ENCODE measurements at regions not wholly inside any gene's neighbourhood (a gene's known extent, or its start where the extent isn't known, plus 50 kb on each side); places are given as distances from the start of the nearest gene placed in this dataset.

- Histone ChIP-seq H3K79me2 (ENCODE audit: control insufficient read depth in 1 of 2, insufficient read depth in 2 of 2, low read length in 2 of 2) (no peaks in the 10 kb centered on the region), H2BK20ac (ENCODE audit: low read length) (no peak overlapping the region), H3K36me3 (ENCODE audit: control insufficient read depth in 2 of 4, insufficient read depth in 4 of 4, low read length in 3 of 4) (no peaks in the 10 kb centered on the region), H2BK12ac (ENCODE audit: low read depth, low read length) (no peak overlapping the region), H4K91ac (replicated peaks; ENCODE audit: insufficient read length, low read length) (no peak overlapping the region), H3K56ac (replicated peaks; ENCODE audit: insufficient read length, low read depth, low read length) (no peak overlapping the region), H2AFZ (ENCODE audit: low read length) (no peak overlapping the region), H3K27ac (ENCODE audit: low read depth, low read length) (no peak overlapping the region), H3K4ac (replicated peaks; ENCODE audit: insufficient read length, low read depth, low read length) (no peak overlapping the region), H3K23me2 (ENCODE audit: low read depth, low read length) (no peaks in the 10 kb centered on the region), H2BK5ac (ENCODE audit: low read depth, low read length) (no peak overlapping the region), H3K4me3 (ENCODE audit: extremely low read depth in 1 of 4, insufficient read depth in 2 of 4, low read depth in 3 of 4, low read length in 4 of 4) (no peak overlapping the region), H3K14ac (ENCODE audit: insufficient read length) (no peak overlapping the region), H3K27me3 (replicated peaks in 1 of 4; ENCODE audit: control insufficient read depth in 3 of 4, extremely low read depth in 1 of 4, insufficient read depth in 3 of 4, low read length in 3 of 4) (no peaks in the 10 kb centered on the region), H3K4me2 (ENCODE audit: insufficient read depth in 1 of 2, low read depth in 2 of 2, low read length in 2 of 2) (no peak overlapping the region), H2BK15ac (ENCODE audit: low read length) (no peak overlapping the region), H2AK5ac (ENCODE audit: low read depth, low read length) (no peak overlapping the region), H3K79me1 (ENCODE audit: low read depth, low read length) (no peaks in the 10 kb centered on the region), H2BK120ac (replicated peaks; ENCODE audit: low read depth, low read length) (no peak overlapping the region), H4K20me1 (replicated peaks in 1 of 2; ENCODE audit: control insufficient read depth in 1 of 2, insufficient read depth in 2 of 2, low read length in 2 of 2) (no peaks in the 10 kb centered on the region), H3K4me1 (replicated peaks in 1 of 4; ENCODE audit: control insufficient read depth in 3 of 4, insufficient read depth in 4 of 4, low read length in 3 of 4) (no peaks in the 10 kb centered on the region), H3K23ac (ENCODE audit: insufficient read length) (no peak overlapping the region), H3K9ac (replicated peaks in 1 of 4; ENCODE audit: extremely low read depth in 1 of 4, low read depth in 3 of 4, low read length in 3 of 4) (no peak overlapping the region), H4K8ac (ENCODE audit: extremely low read depth, insufficient read depth, low read length) (no peak overlapping the region), H3K18ac (ENCODE audit: extremely low read depth, low read length) (no peak overlapping the region), H3K9me3 (ENCODE audit: insufficient read depth in 2 of 2, low read depth in 1 of 2, low read length in 1 of 2) (no peaks in the 10 kb centered on the region), H4K5ac (ENCODE audit: insufficient read length, low read depth, low read length) (no peak overlapping the region)
- DNase-seq (ENCODE audit: low read depth in 1 of 2, low spot score in 2 of 2) = no peak
- CTCF ChIA-PET (ENCODE audit: partially characterized antibody) = interaction anchor here (1.3 kb wide), 1 partner anchor 44 kb away, joined by 3 read pairs; no protein-coding TSS in a partner anchor
- TF ChIP-seq RAD21 (IDR thresholded peaks at IDR 0.05 in 1 of 2, conservative IDR thresholded peaks at IDR 0.05 in 1 of 2; ENCODE audit: low read depth in 2 of 2, low read length in 2 of 2) = no peak
- no peak for TF ChIP-seq GABPA (IDR thresholded peaks at IDR 0.05; ENCODE audit: borderline replicate concordance, insufficient read depth, low read length)
- no peak for TF ChIP-seq POLR2AphosphoS5 (IDR thresholded peaks at IDR 0.05; ENCODE audit: low read depth, low read length)
- POLR2A ChIA-PET (ENCODE audit: partially characterized antibody) = no interaction called here
- FAIRE-seq = no peak
- WGBS, 2 experiments (ENCODE audit: extremely low coverage in 1 of 2, insufficient coverage in 1 of 2, insufficient read length in 1 of 2, insufficient replicate concordance in 2 of 2, low coverage in 1 of 2, low lambda C conversion rate in 2 of 2, missing lambda C conversion rate in 1 of 2) = 73% methylated on average over 4 of the region's 4 CpGs; no CpG with 5 or more reads in 1 of the 2 experiments
These were observed 1012.6 kb downstream of the BCL11A start for GRCh38 chr2:59540864-59541263.
